A549 (cell line): ENCODE measurements at regions not wholly inside any gene's neighbourhood (a gene's known extent, or its start where the extent isn't known, plus 50 kb on each side); places are given as distances from the start of the nearest gene placed in this dataset.

Experiments used
- CHD2 ChIP-seq: fragments of 150-350 bp; IDR thresholded peaks from 2 replicates; pipeline ENCODE4 v1.6.1; 2014; ENCODE audit warnings: low read length; ENCODE audit not compliant: partially characterized antibody
- EP300 ChIP-seq, 2 experiments: fragments of >200 bp; sonication (Bioruptor Twin); formaldehyde crosslinking; IDR thresholded peaks; 2 replicates in 1 of 2; 3 replicates in 1 of 2; pipeline ENCODE4 v1.6.1; 2016 to 2017
- FOSL2 ChIP-seq, 2 experiments: fragments of 450-650 bp in 1 of 2; fragments of >200 bp in 1 of 2; sonication (Bioruptor Twin) in 1 of 2; formaldehyde crosslinking; IDR thresholded peaks; 2 replicates each; pipeline versions ENCODE4 v1.5.0 to v1.6.1; 2016 to 2020; ENCODE audit warnings: mild to moderate bottlenecking in 1 of 2, moderate library complexity in 1 of 2
- MAZ ChIP-seq: fragments of 150-350 bp; IDR thresholded peaks from 2 replicates; pipeline ENCODE4 v1.6.1; 2014; ENCODE audit warnings: antibody characterized with exemption, low read depth, low read length, borderline replicate concordance
- PHF8 ChIP-seq: fragments of 200-600 bp; sonication (generic); IDR thresholded peaks from 2 replicates; pipeline ENCODE4 v1.6.1; 2016; ENCODE audit warnings: low read depth, mild to moderate bottlenecking, antibody characterized with exemption, moderate library complexity, borderline replicate concordance
- SMC3 ChIP-seq: fragments of >200 bp; sonication (Bioruptor Twin); formaldehyde crosslinking; IDR thresholded peaks from 3 replicates; pipeline ENCODE4 v1.6.1; 2018; ENCODE audit warnings: inconsistent platforms
- TF ChIP-seq, protein P1 (sequence below): fragments of >200 bp; sonication (Bioruptor Twin); formaldehyde crosslinking; IDR thresholded peaks from 3 replicates; pipeline ENCODE4 v1.5.1; 2016
- TF ChIP-seq, protein P2 (sequence below): IDR thresholded peaks from 2 replicates; pipeline ENCODE4 v1.6.1; 2012

DNA sequence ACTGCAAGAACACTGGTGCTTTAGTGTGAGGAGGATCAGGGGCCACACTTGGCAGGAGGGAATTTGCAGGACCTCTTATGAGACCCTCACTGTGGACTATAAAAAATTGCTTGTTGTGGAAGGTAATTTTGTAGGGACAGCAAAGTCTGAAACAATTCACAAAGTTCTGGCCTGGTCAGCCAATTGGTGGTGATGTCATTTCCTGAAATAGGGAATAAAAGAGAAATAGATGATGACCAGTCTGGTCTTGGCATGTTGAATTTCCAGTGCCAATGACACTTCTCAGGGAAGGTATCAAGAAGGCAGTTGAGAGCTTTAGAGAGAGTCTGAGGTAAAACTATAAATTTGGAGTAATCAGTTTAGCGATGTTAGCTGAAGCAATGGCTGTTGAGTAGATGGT is 129.3 kb upstream of the LMNTD1 start:
- TF ChIP-seq, protein P1, sequence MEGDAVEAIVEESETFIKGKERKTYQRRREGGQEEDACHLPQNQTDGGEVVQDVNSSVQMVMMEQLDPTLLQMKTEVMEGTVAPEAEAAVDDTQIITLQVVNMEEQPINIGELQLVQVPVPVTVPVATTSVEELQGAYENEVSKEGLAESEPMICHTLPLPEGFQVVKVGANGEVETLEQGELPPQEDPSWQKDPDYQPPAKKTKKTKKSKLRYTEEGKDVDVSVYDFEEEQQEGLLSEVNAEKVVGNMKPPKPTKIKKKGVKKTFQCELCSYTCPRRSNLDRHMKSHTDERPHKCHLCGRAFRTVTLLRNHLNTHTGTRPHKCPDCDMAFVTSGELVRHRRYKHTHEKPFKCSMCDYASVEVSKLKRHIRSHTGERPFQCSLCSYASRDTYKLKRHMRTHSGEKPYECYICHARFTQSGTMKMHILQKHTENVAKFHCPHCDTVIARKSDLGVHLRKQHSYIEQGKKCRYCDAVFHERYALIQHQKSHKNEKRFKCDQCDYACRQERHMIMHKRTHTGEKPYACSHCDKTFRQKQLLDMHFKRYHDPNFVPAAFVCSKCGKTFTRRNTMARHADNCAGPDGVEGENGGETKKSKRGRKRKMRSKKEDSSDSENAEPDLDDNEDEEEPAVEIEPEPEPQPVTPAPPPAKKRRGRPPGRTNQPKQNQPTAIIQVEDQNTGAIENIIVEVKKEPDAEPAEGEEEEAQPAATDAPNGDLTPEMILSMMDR = no peak
- TF ChIP-seq MAZ = no peak
- TF ChIP-seq PHF8 = no peak
- no peak for TF ChIP-seq EP300 (IDR thresholded peaks at IDR 0.05)
- TF ChIP-seq, protein P2, sequence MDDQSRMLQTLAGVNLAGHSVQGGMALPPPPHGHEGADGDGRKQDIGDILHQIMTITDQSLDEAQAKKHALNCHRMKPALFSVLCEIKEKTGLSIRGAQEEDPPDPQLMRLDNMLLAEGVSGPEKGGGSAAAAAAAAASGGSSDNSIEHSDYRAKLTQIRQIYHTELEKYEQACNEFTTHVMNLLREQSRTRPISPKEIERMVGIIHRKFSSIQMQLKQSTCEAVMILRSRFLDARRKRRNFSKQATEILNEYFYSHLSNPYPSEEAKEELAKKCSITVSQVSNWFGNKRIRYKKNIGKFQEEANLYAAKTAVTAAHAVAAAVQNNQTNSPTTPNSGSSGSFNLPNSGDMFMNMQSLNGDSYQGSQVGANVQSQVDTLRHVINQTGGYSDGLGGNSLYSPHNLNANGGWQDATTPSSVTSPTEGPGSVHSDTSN = no peak
- TF ChIP-seq FOSL2 (IDR thresholded peaks at IDR 0.05) = no peak
- no peak for TF ChIP-seq FOSL2 (CRISPR knock-in tag; IDR thresholded peaks at IDR 0.05)
- TF ChIP-seq CHD2 = no peak
- no peak for TF ChIP-seq SMC3
